ENCODE measurements at regions not wholly inside any gene's neighbourhood (a gene's known extent, or its start where the extent isn't known, plus 50 kb on each side); places are given as distances from the start of the nearest gene placed in this dataset.
"Not testable (repeated sequence)": the region's sequence is repeated elsewhere in the genome, so short reads cannot be mapped to it uniquely, and the experiment has no call there.

DNA sequence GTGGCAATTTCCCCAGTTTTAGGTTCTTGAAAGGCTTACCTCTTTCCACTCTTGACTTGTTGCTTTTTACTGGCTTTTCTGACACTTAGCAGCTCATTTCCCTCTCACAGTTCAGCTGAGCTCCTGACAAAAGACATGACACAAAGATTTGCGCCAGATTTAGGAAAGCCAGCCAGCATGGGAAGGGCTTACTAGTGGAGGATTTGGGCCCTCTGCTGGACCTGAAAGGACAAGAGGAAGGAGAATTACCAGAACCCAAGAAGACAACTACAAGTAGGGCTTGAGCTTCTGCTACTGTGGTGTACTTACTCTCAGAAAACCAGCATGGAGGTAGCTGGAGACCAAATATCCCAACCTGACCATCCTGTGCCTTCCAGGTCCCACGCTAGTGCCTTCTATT is 784.5 kb downstream of the BRINP3 start:
- Mint-ChIP-seq H3K36me3 (no peaks in the 10 kb centered on the region), H3K4me3 (no peak overlapping the region), H3K4me1 (no peaks in the 10 kb centered on the region), H3K27me3 (no peaks in the 10 kb centered on the region), H3K9me3 (peaks cover 5% of the 10 kb centered on the region), H3K27ac (no peak overlapping the region)
- DNase-seq: no peak

GRCh38 chr1:189696297-189696696 is 781.4 kb downstream of the BRINP3 start:
- Mint-ChIP-seq H3K27me3 (no peaks in the 10 kb centered on the region), H3K36me3 (no peaks in the 10 kb centered on the region), H3K4me3 (no peak overlapping the region)

GRCh38 chr1:189697113-189697512 is 780.6 kb downstream of the BRINP3 start:
- Mint-ChIP-seq H3K27ac (no peak overlapping the region), H3K27me3 (no peaks in the 10 kb centered on the region), H3K4me3 (no peak overlapping the region), H3K9me3 (peaks cover 5% of the 10 kb centered on the region), H3K36me3 (no peaks in the 10 kb centered on the region), H3K4me1 (no peaks in the 10 kb centered on the region)
- no peak for DNase-seq

More at GRCh38 chr1:189696297-189696696, 781.4 kb downstream of the BRINP3 start:
- Mint-ChIP-seq H3K27ac (no peak overlapping the region), H3K4me1 (no peaks in the 10 kb centered on the region), H3K9me3 (peaks cover 5% of the 10 kb centered on the region)
- no peak for DNase-seq

DNA sequence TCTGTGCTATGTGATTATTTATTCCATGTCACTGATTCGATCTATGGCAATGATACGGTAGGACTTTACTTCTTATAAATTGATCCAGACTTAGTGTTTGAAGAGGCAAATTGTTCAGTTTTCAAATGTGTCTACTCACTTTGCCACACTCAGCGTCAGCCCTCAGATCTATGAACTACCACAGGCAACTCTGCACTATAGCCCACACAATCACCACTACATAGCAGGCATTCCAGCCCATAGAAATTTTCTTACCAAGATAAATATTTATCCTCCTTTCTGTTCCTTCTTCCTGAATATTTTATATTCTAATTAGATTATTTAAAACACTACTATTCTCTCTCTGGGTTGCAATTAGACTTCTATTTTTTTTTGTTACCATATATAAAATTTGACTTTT is 776.1 kb downstream of the BRINP3 start:
- Mint-ChIP-seq H3K27ac (no peak overlapping the region), H3K4me3 (no peak overlapping the region), H3K9me3 (peaks cover 3% of the 10 kb centered on the region), H3K4me1 (no peaks in the 10 kb centered on the region), H3K36me3 (no peaks in the 10 kb centered on the region), H3K27me3 (no peaks in the 10 kb centered on the region)
- no peak for DNase-seq

GRCh38 chr1:189706594-189706993 is 771.1 kb downstream of the BRINP3 start:
- H3K36me3 Mint-ChIP-seq: no peaks in the 10 kb centered on the region
- H3K9me3 Mint-ChIP-seq: peaks cover 10% of the 10 kb centered on the region
- H3K27me3 Mint-ChIP-seq: no peaks in the 10 kb centered on the region
- H3K4me1 Mint-ChIP-seq: no peaks in the 10 kb centered on the region
- DNase-seq: no peak
- no peak overlapping the region for H3K4me3 Mint-ChIP-seq
- no peak overlapping the region for H3K27ac Mint-ChIP-seq

DNA sequence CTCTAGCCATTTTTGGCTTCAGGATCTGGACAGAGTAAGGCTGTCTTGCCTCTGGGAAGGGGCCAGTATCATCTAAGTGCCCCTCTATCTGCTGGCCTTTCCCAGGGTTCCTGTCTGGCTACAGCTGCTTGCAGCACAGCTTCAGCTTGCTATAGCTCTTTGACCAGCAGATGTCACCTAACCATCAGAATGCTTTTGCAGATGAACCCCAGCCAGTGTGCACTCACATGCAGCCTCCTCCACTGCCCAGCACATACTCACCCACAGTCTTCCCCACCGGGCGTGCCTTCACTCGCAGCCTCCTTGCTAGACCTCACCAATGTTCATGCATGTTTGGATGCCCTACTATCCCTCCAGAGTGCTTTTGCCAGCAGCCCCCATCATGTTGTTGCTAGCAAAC is 769.0 kb downstream of the BRINP3 start:
- H3K36me3 Mint-ChIP-seq: no peaks in the 10 kb centered on the region
- no peak overlapping the region for H3K27ac Mint-ChIP-seq
- H3K27me3 Mint-ChIP-seq: no peaks in the 10 kb centered on the region
- H3K4me1 Mint-ChIP-seq: no peaks in the 10 kb centered on the region
- H3K4me3 Mint-ChIP-seq: no peak overlapping the region
- peaks cover 7% of the 10 kb centered on the region for H3K9me3 Mint-ChIP-seq
- no peak for DNase-seq

GRCh38 chr1:189718147-189718795 is 759.4 kb downstream of the BRINP3 start:
- not testable (repeated sequence) for H3K36me3 Mint-ChIP-seq, DNase-seq, H3K9me3 Mint-ChIP-seq, H3K27me3 Mint-ChIP-seq, H3K27ac Mint-ChIP-seq, H3K4me1 Mint-ChIP-seq, H3K4me3 Mint-ChIP-seq

GRCh38 chr1:189726806-189727205 is 750.9 kb downstream of the BRINP3 start:
- no peaks in the 10 kb centered on the region for H3K36me3 Mint-ChIP-seq
- no peak overlapping the region for H3K27ac Mint-ChIP-seq
- no peaks in the 10 kb centered on the region for H3K4me1 Mint-ChIP-seq
- no peak overlapping the region for H3K4me3 Mint-ChIP-seq
- no peak for DNase-seq
- peaks cover 19% of the 10 kb centered on the region for H3K9me3 Mint-ChIP-seq
- no peaks in the 10 kb centered on the region for H3K27me3 Mint-ChIP-seq

DNA sequence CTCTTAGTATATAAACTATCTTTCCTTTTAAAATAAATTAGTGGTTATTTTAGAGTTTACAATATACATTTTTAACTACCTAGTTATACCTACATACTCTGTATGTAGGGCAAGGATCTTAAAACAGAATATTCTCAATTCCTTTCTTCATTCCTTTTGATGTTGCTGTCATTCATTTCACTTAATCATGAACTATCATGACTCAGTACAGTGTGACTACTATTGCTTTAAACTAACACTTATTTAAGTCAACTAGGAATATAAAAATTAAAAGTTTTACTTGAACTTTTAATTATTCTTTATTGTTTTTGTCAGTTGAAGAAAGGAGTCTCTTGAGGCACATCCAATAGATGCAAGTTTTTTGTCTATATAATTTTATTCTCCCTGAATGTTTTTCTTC is 726.4 kb downstream of the BRINP3 start:
- no peak overlapping the region for H3K4me3 Mint-ChIP-seq
- H3K4me1 Mint-ChIP-seq: no peaks in the 10 kb centered on the region
- no peaks in the 10 kb centered on the region for H3K36me3 Mint-ChIP-seq
- peaks cover 5% of the 10 kb centered on the region for H3K9me3 Mint-ChIP-seq
- no peaks in the 10 kb centered on the region for H3K27me3 Mint-ChIP-seq
- no peak for DNase-seq
- no peak overlapping the region for H3K27ac Mint-ChIP-seq

DNA sequence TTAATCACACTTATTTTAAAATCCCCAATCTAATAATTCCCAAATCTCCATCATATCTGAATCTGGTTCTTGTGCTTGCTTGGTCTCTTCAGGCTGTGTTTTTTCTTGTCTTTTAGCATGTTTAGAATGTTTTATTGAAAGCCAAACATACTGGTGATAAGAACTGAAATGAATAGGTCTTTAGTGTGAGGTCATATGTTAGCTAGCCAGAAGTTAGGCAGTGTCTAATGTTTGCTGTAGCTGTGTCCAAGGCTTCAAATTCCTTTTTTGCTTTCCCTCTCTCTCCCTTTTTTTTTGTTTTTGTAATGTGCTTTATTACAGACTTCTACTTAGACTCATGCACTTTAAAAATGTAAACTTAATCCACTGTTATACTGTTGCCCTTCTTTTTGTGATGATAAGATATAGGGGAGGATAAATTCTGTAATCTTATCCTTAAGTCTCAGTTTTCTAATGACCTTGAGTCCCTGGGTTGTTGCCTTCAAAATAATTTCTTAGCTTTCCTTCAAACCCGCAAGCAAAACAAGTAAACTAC is 725.1 kb downstream of the BRINP3 start:
- H3K4me3 Mint-ChIP-seq: no peak overlapping the region
- H3K4me1 Mint-ChIP-seq: no peaks in the 10 kb centered on the region
- no peaks in the 10 kb centered on the region for H3K36me3 Mint-ChIP-seq
- no peaks in the 10 kb centered on the region for H3K27me3 Mint-ChIP-seq
- no peak for DNase-seq
- no peak overlapping the region for H3K27ac Mint-ChIP-seq
- H3K9me3 Mint-ChIP-seq: peaks cover 8% of the 10 kb centered on the region

DNA sequence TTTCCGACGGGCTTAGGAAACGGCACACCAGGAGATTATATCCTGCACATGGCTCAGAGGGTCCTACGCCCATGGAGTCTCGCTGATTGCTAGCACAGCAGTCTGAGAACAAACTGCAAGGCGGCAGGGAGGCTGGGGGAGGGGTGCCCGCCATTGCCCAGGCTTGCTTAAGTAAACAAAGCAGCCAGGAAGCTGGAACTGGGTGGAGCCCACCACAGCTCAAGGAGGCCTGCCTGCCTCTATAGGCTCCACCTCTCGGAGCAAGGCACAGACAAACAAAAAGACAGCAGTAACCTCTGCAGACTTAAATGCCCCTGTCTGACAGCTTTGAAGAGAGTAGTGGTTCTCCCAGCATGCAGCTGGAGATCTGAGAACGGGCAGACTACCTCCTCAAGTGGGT is 722.6 kb downstream of the BRINP3 start:
- not testable (repeated sequence) for DNase-seq, H3K4me1 Mint-ChIP-seq, H3K27me3 Mint-ChIP-seq, H3K36me3 Mint-ChIP-seq, H3K27ac Mint-ChIP-seq, H3K9me3 Mint-ChIP-seq, H3K4me3 Mint-ChIP-seq

DNA sequence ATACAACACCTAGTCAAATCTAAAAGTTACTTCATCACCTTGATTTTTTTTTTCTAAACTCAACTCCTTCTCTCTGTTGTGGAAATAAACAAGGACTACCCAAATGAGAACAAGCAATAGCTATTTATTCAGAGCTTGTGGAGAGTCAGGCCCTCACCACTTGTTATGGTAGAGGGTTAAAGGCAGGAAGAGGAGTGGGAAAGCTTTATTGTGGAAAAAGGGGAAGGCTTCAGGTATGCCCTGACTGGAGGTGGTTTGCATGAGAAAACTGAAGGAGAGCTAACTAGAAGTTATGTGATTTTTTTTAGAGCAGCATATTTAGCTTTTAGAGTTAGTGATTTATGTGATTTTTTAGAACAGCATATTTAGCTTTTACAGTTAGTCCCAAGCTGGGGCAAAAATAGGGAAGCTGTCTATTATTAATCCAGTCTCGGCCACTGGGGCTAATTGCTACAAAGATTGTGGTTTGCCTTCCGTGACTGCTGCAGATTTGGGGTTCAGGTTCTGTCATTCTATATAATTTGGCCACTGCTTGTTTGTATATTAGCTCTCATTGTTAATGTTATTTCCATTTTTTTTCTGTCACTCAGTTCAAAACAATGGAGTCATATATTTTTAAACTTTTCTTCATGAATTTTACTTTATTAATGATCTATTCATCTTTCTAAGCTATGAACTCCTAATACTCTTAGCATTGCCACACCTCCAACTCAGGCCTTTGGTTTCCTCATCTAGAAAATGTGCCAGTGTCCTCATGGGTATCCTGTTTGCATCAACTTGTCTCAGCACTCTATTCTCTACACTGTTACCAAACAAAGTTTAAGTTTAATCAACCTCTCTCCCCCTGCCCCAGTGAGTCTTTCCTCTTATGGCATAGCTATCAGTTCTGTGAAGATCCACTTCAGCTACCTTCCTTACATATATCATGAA is 713.0 kb downstream of the BRINP3 start:
- H3K27me3 Mint-ChIP-seq: no peaks in the 10 kb centered on the region
- no peaks in the 10 kb centered on the region for H3K4me1 Mint-ChIP-seq
- no peak for DNase-seq
- no peaks in the 10 kb centered on the region for H3K36me3 Mint-ChIP-seq
- H3K27ac Mint-ChIP-seq: no peak overlapping the region
- peaks cover 9% of the 10 kb centered on the region for H3K9me3 Mint-ChIP-seq
- no peak overlapping the region for H3K4me3 Mint-ChIP-seq

- H3K4me3 Mint-ChIP-seq: no peak overlapping the region
- no peaks in the 10 kb centered on the region for H3K36me3 Mint-ChIP-seq
- H3K27me3 Mint-ChIP-seq: no peaks in the 10 kb centered on the region
- no peaks in the 10 kb centered on the region for H3K4me1 Mint-ChIP-seq
- no peak overlapping the region for H3K27ac Mint-ChIP-seq
- no peak for DNase-seq
- H3K9me3 Mint-ChIP-seq: peaks cover 10% of the 10 kb centered on the region
Measured at GRCh38 chr1:189769448-189769847, 708.2 kb downstream of the BRINP3 start.

GRCh38 chr1:189774721-189775287 is 702.9 kb downstream of the BRINP3 start:
- no peaks in the 10 kb centered on the region for H3K36me3 Mint-ChIP-seq
- H3K9me3 Mint-ChIP-seq: peaks cover 6% of the 10 kb centered on the region
- DNase-seq: no peak
- H3K27ac Mint-ChIP-seq: no peak overlapping the region
- H3K4me3 Mint-ChIP-seq: no peak overlapping the region
- H3K4me1 Mint-ChIP-seq: no peaks in the 10 kb centered on the region
- no peaks in the 10 kb centered on the region for H3K27me3 Mint-ChIP-seq

- H3K4me1 Mint-ChIP-seq: no peaks in the 10 kb centered on the region
- H3K9me3 Mint-ChIP-seq: peaks cover 8% of the 10 kb centered on the region
- H3K36me3 Mint-ChIP-seq: no peaks in the 10 kb centered on the region
- H3K4me3 Mint-ChIP-seq: no peak overlapping the region
- DNase-seq: no peak
- no peak overlapping the region for H3K27ac Mint-ChIP-seq
- no peaks in the 10 kb centered on the region for H3K27me3 Mint-ChIP-seq
Measured at GRCh38 chr1:189775343-189775742, 702.3 kb downstream of the BRINP3 start.

All from activated naive CD8-positive, alpha-beta T cell treated with anti-CD3 and anti-CD28 coated beads for 36 hours (primary cell).